H9 (cell line): ENCODE measurements at regions not wholly inside any gene's neighbourhood (a gene's known extent, or its start where the extent isn't known, plus 50 kb on each side); places are given as distances from the start of the nearest gene placed in this dataset.

ENCODE experiments used
- DNase-seq: peaks from one replicate; pipeline ENCODE4 v3.0.0-alpha.2; 2017
- H2AFZ ChIP-seq: one replicate; pipeline ENCODE4 v1.6.1; 2013; ENCODE audit warnings: mild to moderate bottlenecking, low read length, control low read depth, moderate library complexity
- H2AK5ac ChIP-seq: 2 replicates; pipeline ENCODE4 v1.6.1; 2013; ENCODE audit warnings: low read length, control low read depth, mixed read lengths; ENCODE audit not compliant: insufficient read length
- H2BK120ac ChIP-seq: one replicate; pipeline ENCODE4 v1.6.1; 2013; ENCODE audit warnings: low read depth, mild to moderate bottlenecking, low read length, control low read depth, inconsistent platforms; ENCODE audit not compliant: poor library complexity, severe bottlenecking
- H2BK12ac ChIP-seq: 2 replicates; pipeline ENCODE4 v1.6.1; 2013; ENCODE audit warnings: low read length, control low read depth, mixed read lengths, low read depth; ENCODE audit not compliant: insufficient read length
- H2BK15ac ChIP-seq: 2 replicates; pipeline ENCODE4 v1.6.1; 2013; ENCODE audit warnings: low read depth, low read length, control low read depth
- H2BK20ac ChIP-seq: one replicate; pipeline ENCODE4 v1.6.1; 2013; ENCODE audit warnings: low read depth, mild to moderate bottlenecking, low read length, control low read depth, inconsistent platforms; ENCODE audit not compliant: poor library complexity, severe bottlenecking
- H2BK5ac ChIP-seq: 2 replicates; pipeline ENCODE4 v1.6.1; 2013; ENCODE audit warnings: low read length, control low read depth, mixed read lengths; ENCODE audit not compliant: insufficient read length
- H3K14ac ChIP-seq: 2 replicates; pipeline ENCODE4 v1.6.1; 2013; ENCODE audit warnings: low read length, control low read depth; ENCODE audit not compliant: insufficient read depth
- H3K18ac ChIP-seq: 2 replicates; pipeline ENCODE4 v1.6.1; 2013; ENCODE audit warnings: low read depth, mild to moderate bottlenecking, mixed read lengths, low read length, control low read depth; ENCODE audit not compliant: insufficient read length
- H3K23ac ChIP-seq: 2 replicates; pipeline ENCODE4 v1.6.1; 2013; ENCODE audit warnings: low read length, control low read depth, mixed read lengths, low read depth; ENCODE audit not compliant: insufficient read length
- H3K23me2 ChIP-seq: 2 replicates; pipeline ENCODE4 v1.6.1; 2013; ENCODE audit warnings: low read depth, mild to moderate bottlenecking, mixed read lengths, low read length, control low read depth; ENCODE audit not compliant: insufficient read length, poor library complexity, severe bottlenecking
- H3K27ac ChIP-seq: 2 replicates; pipeline ENCODE4 v1.5.1; 2013; ENCODE audit warnings: low read length, control low read depth, mixed read lengths, low read depth; ENCODE audit not compliant: insufficient read length
- H3K27me3 ChIP-seq: 2 replicates; pipeline ENCODE4 v1.6.1; 2013; ENCODE audit warnings: low read length, control low read depth, inconsistent platforms; ENCODE audit not compliant: insufficient read depth
- H3K4ac ChIP-seq: 2 replicates; pipeline ENCODE4 v1.6.1; 2013; ENCODE audit warnings: low read depth, mild to moderate bottlenecking, control low read depth, inconsistent platforms, low read length, moderate library complexity
- H3K4me1 ChIP-seq: 2 replicates; pipeline ENCODE4 v1.6.1; 2013; ENCODE audit warnings: low read length, control low read depth, inconsistent platforms; ENCODE audit not compliant: insufficient read depth
- H3K4me2 ChIP-seq: 2 replicates; pipeline ENCODE4 v1.6.1; 2013; ENCODE audit warnings: low read length, control low read depth, mixed read lengths; ENCODE audit not compliant: insufficient read length, insufficient read depth
- H3K56ac ChIP-seq: 2 replicates; pipeline ENCODE4 v1.6.1; 2013; ENCODE audit warnings: low read depth, mild to moderate bottlenecking, mixed read lengths, low read length, control low read depth; ENCODE audit not compliant: insufficient read length
- H3K79me1 ChIP-seq: 2 replicates; pipeline ENCODE4 v1.6.1; 2013; ENCODE audit warnings: low read depth, mild to moderate bottlenecking, moderate library complexity, low read length, control low read depth, inconsistent platforms; ENCODE audit not compliant: insufficient read depth, poor library complexity, severe bottlenecking
- H3K79me2 ChIP-seq: 2 replicates; pipeline ENCODE4 v1.6.1; 2013; ENCODE audit warnings: low read length, control low read depth, inconsistent platforms; ENCODE audit not compliant: insufficient read depth
- H3K9ac ChIP-seq: 2 replicates; pipeline ENCODE4 v1.6.1; 2013; ENCODE audit warnings: low read length, control low read depth, mixed read lengths; ENCODE audit not compliant: insufficient read length; ENCODE audit errors: extremely low read depth
- H3K9me3 ChIP-seq: one replicate; pipeline ENCODE4 v1.6.1; 2013; ENCODE audit warnings: low read depth, low read length, inconsistent platforms; ENCODE audit not compliant: control insufficient read depth
- H3T11ph ChIP-seq: one replicate; pipeline ENCODE4 v1.6.1; 2013; ENCODE audit warnings: mild to moderate bottlenecking, low read length, control low read depth, inconsistent platforms
- H4K20me1 ChIP-seq: one replicate; pipeline ENCODE4 v1.6.1; 2013; ENCODE audit not compliant: control insufficient read depth, insufficient read length, insufficient read depth
- H4K5ac ChIP-seq: 2 replicates; pipeline ENCODE4 v1.6.1; 2013; ENCODE audit warnings: low read depth, mild to moderate bottlenecking, mixed read lengths, low read length, control low read depth; ENCODE audit not compliant: insufficient read length
- H4K8ac ChIP-seq: replicated peaks from 2 replicates; pipeline ENCODE4 v1.6.1; 2013; ENCODE audit warnings: low read length, control low read depth, mixed read lengths, low read depth; ENCODE audit not compliant: insufficient read length
- H4K91ac ChIP-seq: 2 replicates; pipeline ENCODE4 v1.6.1; 2013; ENCODE audit warnings: low read depth, mild to moderate bottlenecking, moderate library complexity, mixed read lengths, low read length, control low read depth; ENCODE audit not compliant: insufficient read length
- H3K27ac Mint-ChIP-seq, 3 experiments: 2 replicates in 2 of 3; 3 replicates in 1 of 3; pipeline ENCODE4 v1.8.0; 2020 to 2021; ENCODE audit warnings: mixed read lengths in 3 of 3, mild to moderate bottlenecking in 1 of 3, moderate library complexity in 1 of 3
- H3K27me3 Mint-ChIP-seq: 2 replicates; pipeline ENCODE4 v1.8.0; 2021; ENCODE audit warnings: low read depth, mild to moderate bottlenecking, moderate library complexity, mixed read lengths
- H3K36me3 Mint-ChIP-seq, 3 experiments: 2 replicates in 2 of 3; 3 replicates in 1 of 3; pipeline ENCODE4 v1.8.0; 2020 to 2021; ENCODE audit warnings: low read depth in 3 of 3, mixed read lengths in 3 of 3; ENCODE audit not compliant: insufficient read depth in 1 of 3
- H3K4me1 Mint-ChIP-seq, 2 experiments: 2 replicates each; pipeline ENCODE4 v1.8.0; 2020; ENCODE audit warnings: mixed read lengths in 2 of 2
- H3K4me3 Mint-ChIP-seq, 2 experiments: 2 replicates in 1 of 2; 3 replicates in 1 of 2; pipeline ENCODE4 v1.8.0; 2020 to 2021; ENCODE audit warnings: mild to moderate bottlenecking in 2 of 2, mixed read lengths in 2 of 2, moderate library complexity in 1 of 2
- H3K9me3 Mint-ChIP-seq, 2 experiments: 2 replicates in 1 of 2; 3 replicates in 1 of 2; pipeline ENCODE4 v1.8.0; 2020; ENCODE audit warnings: mild to moderate bottlenecking in 2 of 2, mixed read lengths in 2 of 2, moderate library complexity in 1 of 2
- WGBS: extraction: QIAGEN DNeasy Blood & Tissue Kit; methylation state at CpG from one replicate; pipeline ENCODE4 v1.1.7; 2013; ENCODE audit warnings: missing lambda C conversion rate, low lambda C conversion rate, mixed read lengths; ENCODE audit not compliant: insufficient read length; ENCODE audit errors: extremely low coverage; 5-methylcytosine and 5-hydroxymethylcytosine counted together
- TF ChIP-seq, protein P1 (sequence below): fragments of 200-600 bp; sonication (generic); conservative IDR thresholded peaks from 3 replicates; pipeline ENCODE4 v1.8.0; 2021; ENCODE audit warnings: antibody characterized with exemption, mild to moderate bottlenecking

DNA sequence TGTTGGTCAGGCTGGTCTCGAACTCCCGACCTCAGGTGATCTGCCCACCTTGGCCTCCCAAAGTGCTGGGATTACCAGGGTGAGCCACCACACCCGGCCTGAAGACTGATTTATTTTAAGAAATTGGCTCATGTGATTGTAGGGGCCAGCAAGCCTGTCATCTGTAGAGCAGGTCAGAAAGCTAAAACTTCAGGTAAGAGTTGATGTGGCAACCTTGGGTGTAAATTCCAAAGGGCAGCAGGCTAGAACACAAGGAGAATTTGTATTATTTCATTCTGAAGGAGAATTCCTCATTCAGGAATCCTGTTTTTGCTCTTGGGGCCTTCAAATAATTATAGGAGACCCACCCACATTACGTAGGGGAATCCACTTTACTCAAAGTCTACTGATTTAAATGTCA is 728.7 kb downstream of the LTN1 start:
- H4K91ac ChIP-seq: no peak overlapping the region
- TF ChIP-seq, protein P1, sequence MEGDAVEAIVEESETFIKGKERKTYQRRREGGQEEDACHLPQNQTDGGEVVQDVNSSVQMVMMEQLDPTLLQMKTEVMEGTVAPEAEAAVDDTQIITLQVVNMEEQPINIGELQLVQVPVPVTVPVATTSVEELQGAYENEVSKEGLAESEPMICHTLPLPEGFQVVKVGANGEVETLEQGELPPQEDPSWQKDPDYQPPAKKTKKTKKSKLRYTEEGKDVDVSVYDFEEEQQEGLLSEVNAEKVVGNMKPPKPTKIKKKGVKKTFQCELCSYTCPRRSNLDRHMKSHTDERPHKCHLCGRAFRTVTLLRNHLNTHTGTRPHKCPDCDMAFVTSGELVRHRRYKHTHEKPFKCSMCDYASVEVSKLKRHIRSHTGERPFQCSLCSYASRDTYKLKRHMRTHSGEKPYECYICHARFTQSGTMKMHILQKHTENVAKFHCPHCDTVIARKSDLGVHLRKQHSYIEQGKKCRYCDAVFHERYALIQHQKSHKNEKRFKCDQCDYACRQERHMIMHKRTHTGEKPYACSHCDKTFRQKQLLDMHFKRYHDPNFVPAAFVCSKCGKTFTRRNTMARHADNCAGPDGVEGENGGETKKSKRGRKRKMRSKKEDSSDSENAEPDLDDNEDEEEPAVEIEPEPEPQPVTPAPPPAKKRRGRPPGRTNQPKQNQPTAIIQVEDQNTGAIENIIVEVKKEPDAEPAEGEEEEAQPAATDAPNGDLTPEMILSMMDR: no peak
- H3K4me1 Mint-ChIP-seq: no peaks in the 10 kb centered on the region
- no peak overlapping the region for H3K9ac ChIP-seq
- no peak overlapping the region for H3T11ph ChIP-seq
- H2BK20ac ChIP-seq: no peak overlapping the region
- H3K4ac ChIP-seq: no peak overlapping the region
- H3K79me2 ChIP-seq: no peaks in the 10 kb centered on the region
- H2BK15ac ChIP-seq: no peak overlapping the region
- no peaks in the 10 kb centered on the region for H3K23me2 ChIP-seq
- H3K4me2 ChIP-seq: no peak overlapping the region
- H3K18ac ChIP-seq: no peak overlapping the region
- H3K4me1 ChIP-seq: no peaks in the 10 kb centered on the region
- no peaks in the 10 kb centered on the region for H3K36me3 Mint-ChIP-seq
- H3K9me3 ChIP-seq: no peaks in the 10 kb centered on the region
- no peak overlapping the region for H3K4me3 Mint-ChIP-seq
- no peak for DNase-seq
- H3K14ac ChIP-seq: no peak overlapping the region
- no peak overlapping the region for H2AFZ ChIP-seq
- H3K79me1 ChIP-seq: no peaks in the 10 kb centered on the region
- H3K27me3 ChIP-seq: no peaks in the 10 kb centered on the region
- no peaks in the 10 kb centered on the region for H3K27me3 Mint-ChIP-seq
- H3K27ac Mint-ChIP-seq: no peak overlapping the region
- no peak overlapping the region for H2BK12ac ChIP-seq
- H4K8ac ChIP-seq: no peak overlapping the region
- H2AK5ac ChIP-seq: no peak overlapping the region
- H3K23ac ChIP-seq: no peak overlapping the region
- H4K20me1 ChIP-seq: no peaks in the 10 kb centered on the region
- H2BK5ac ChIP-seq: no peak overlapping the region
- H4K5ac ChIP-seq: no peak overlapping the region
- H3K56ac ChIP-seq: no peak overlapping the region
- no peak overlapping the region for H3K27ac ChIP-seq
- H3K9me3 Mint-ChIP-seq: peaks cover 0 to 2% of the 10 kb centered on the region in 2 experiments; a peak in 1 of 5 replicates
- no peak overlapping the region for H2BK120ac ChIP-seq
- WGBS: no CpG with 5 or more reads among the region's 4 CpGs
